Gastrocnemius medialis (tissue), 4 donors: ENCODE measurements at regions not wholly inside any gene's neighbourhood (a gene's known extent, or its start where the extent isn't known, plus 50 kb on each side); places are given as distances from the start of the nearest gene placed in this dataset.

ENCODE experiments used
- ATAC-seq, 2 donors: fragments of 150-250 bp; one replicate each; pipeline ENCODE4 v1.9.1; 2016
- DNase-seq, 2 donors: peaks; one replicate each; pipeline ENCODE4 v3.0.0-alpha.2; 2019
- H3K27ac ChIP-seq, 4 donors: fragments of 200-600 bp; sonication (generic); 1 replicate in 1 of 4; 2 replicates in 3 of 4; pipeline ENCODE4 v1.5.1; 2016 to 2018; ENCODE audit warnings: mild to moderate bottlenecking in 2 of 4, moderate library complexity in 1 of 4
- H3K27me3 ChIP-seq, 3 donors: fragments of 200-600 bp; sonication (generic) in 2 of 3; 1 replicate in 1 of 3; 2 replicates in 2 of 3; pipeline versions ENCODE4 v1.5.1 to v1.6.0; 2016 to 2019; ENCODE audit warnings: mild to moderate bottlenecking in 1 of 3, moderate library complexity in 1 of 3
- H3K36me3 ChIP-seq, 2 donors: fragments of 200-600 bp; sonication (generic) in 1 of 2; one replicate each; pipeline ENCODE4 v1.5.1; 2017 to 2018
- H3K4me1 ChIP-seq, 2 donors: fragments of 200-600 bp; sonication (generic) in 1 of 2; one replicate each; pipeline ENCODE4 v1.5.1; 2016 to 2017; ENCODE audit warnings: mild to moderate bottlenecking in 2 of 2
- H3K4me3 ChIP-seq, 4 donors: fragments of 200-600 bp; sonication (generic) in 3 of 4; 1 replicate in 1 of 4; 2 replicates in 3 of 4; pipeline ENCODE4 v1.5.1; 2016 to 2019; ENCODE audit warnings: mild to moderate bottlenecking in 2 of 4
- H3K9me3 ChIP-seq, 3 donors: fragments of 200-600 bp; sonication (generic) in 2 of 3; 1 replicate in 1 of 3; 2 replicates in 2 of 3; pipeline ENCODE4 v1.5.1; 2016 to 2019
- POLR2A ChIP-seq, 2 donors: fragments of 450-650 bp; IDR thresholded peaks; one replicate each; pipeline ENCODE4 v1.6.1; 2017; ENCODE audit warnings: antibody characterized with exemption in 2 of 2, mild to moderate bottlenecking in 2 of 2, moderate library complexity in 2 of 2
- in situ Hi-C, 4 donors: fragments of 200-750 bp; cut with MboI; loops; one replicate each; pipeline versions ENCODE4 v1.15.0 to v1.8.0; 2017; ENCODE audit warnings: low sequenced_read_pairs in 4 of 4
- intact Hi-C: fragments of 100-400 bp; cut with DNase I; formaldehyde crosslinking; loops from one replicate; pipeline ENCODE4 v1.15.1; 2023; ENCODE audit warnings: low total_unique reads
- TF ChIP-seq, protein P1 (sequence below), 5 experiments: fragments of 450-650 bp in 3 of 5; fragments of 200-600 bp in 2 of 5; sonication (generic) in 2 of 5; IDR thresholded peaks in 4 of 5; conservative IDR thresholded peaks in 1 of 5; 1 replicate in 4 of 5; 2 replicates in 1 of 5; pipeline ENCODE4 v1.5.1; 2016 to 2019; ENCODE audit warnings: antibody characterized with exemption in 5 of 5, mild to moderate bottlenecking in 3 of 5, moderate library complexity in 3 of 5

- intact Hi-C loops = no loop called here
- Histone ChIP-seq H3K9me3 (no peaks in the 10 kb centered on the region), H3K36me3 (no peaks in the 10 kb centered on the region), H3K4me3 (no peak overlapping the region), H3K27me3 (no peaks in the 10 kb centered on the region), H3K4me1 (no peaks in the 10 kb centered on the region), H3K27ac (no peak overlapping the region)
- in situ Hi-C loops = no loop called here
- TF ChIP-seq POLR2A (IDR thresholded peaks at IDR 0.05) = no peak
- TF ChIP-seq, protein P1, sequence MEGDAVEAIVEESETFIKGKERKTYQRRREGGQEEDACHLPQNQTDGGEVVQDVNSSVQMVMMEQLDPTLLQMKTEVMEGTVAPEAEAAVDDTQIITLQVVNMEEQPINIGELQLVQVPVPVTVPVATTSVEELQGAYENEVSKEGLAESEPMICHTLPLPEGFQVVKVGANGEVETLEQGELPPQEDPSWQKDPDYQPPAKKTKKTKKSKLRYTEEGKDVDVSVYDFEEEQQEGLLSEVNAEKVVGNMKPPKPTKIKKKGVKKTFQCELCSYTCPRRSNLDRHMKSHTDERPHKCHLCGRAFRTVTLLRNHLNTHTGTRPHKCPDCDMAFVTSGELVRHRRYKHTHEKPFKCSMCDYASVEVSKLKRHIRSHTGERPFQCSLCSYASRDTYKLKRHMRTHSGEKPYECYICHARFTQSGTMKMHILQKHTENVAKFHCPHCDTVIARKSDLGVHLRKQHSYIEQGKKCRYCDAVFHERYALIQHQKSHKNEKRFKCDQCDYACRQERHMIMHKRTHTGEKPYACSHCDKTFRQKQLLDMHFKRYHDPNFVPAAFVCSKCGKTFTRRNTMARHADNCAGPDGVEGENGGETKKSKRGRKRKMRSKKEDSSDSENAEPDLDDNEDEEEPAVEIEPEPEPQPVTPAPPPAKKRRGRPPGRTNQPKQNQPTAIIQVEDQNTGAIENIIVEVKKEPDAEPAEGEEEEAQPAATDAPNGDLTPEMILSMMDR (IDR thresholded peaks at IDR 0.05 in 4 of 5, conservative IDR thresholded peaks at IDR 0.05 in 1 of 5) = no peak
- DNase-seq = no peak
- no peak for ATAC-seq
Observed at GRCh38 chr2:9127316-9127715, 79.3 kb upstream of the ASAP2 start.

- in situ Hi-C loops = no loop called here
Observed at GRCh38 chr2:9126540-9126939, 80.1 kb upstream of the ASAP2 start.

GRCh38 chr2:9124231-9124741 is 82.3 kb upstream of the ASAP2 start:
- intact Hi-C loops (no loop called here), in situ Hi-C loops (no loop called here)
- no peaks in the 10 kb centered on the region for H3K9me3 ChIP-seq
- no peaks in the 10 kb centered on the region for H3K27me3 ChIP-seq
- H3K4me3 ChIP-seq = no peak overlapping the region
- H3K27ac ChIP-seq = no peak overlapping the region
- no peaks in the 10 kb centered on the region for H3K4me1 ChIP-seq
- no peak for TF ChIP-seq POLR2A (IDR thresholded peaks at IDR 0.05)
- TF ChIP-seq, protein P1 (IDR thresholded peaks at IDR 0.05 in 4 of 5, conservative IDR thresholded peaks at IDR 0.05 in 1 of 5) = no peak
- ATAC-seq = no peak
- H3K36me3 ChIP-seq = no peaks in the 10 kb centered on the region
- DNase-seq = no peak

More at GRCh38 chr2:9126540-9126939, 80.1 kb upstream of the ASAP2 start:
- Histone ChIP-seq H3K27ac (no peak overlapping the region), H3K27me3 (no peaks in the 10 kb centered on the region), H3K36me3 (no peaks in the 10 kb centered on the region), H3K4me3 (no peak overlapping the region), H3K4me1 (no peaks in the 10 kb centered on the region), H3K9me3 (no peaks in the 10 kb centered on the region)
- ATAC-seq (no peak), DNase-seq (no peak)
- intact Hi-C loops = no loop called here
- TF ChIP-seq, protein P1 (IDR thresholded peaks at IDR 0.05 in 4 of 5, conservative IDR thresholded peaks at IDR 0.05 in 1 of 5) = no peak
- no peak for TF ChIP-seq POLR2A (IDR thresholded peaks at IDR 0.05)

- Histone ChIP-seq H3K27me3 (no peaks in the 10 kb centered on the region), H3K4me1 (no peaks in the 10 kb centered on the region), H3K27ac (no peak overlapping the region), H3K9me3 (no peaks in the 10 kb centered on the region), H3K4me3 (no peak overlapping the region), H3K36me3 (no peaks in the 10 kb centered on the region)
- no peak for TF ChIP-seq POLR2A (IDR thresholded peaks at IDR 0.05)
- TF ChIP-seq, protein P1 (IDR thresholded peaks at IDR 0.05 in 4 of 5, conservative IDR thresholded peaks at IDR 0.05 in 1 of 5) = no peak
- intact Hi-C loops = no loop called here
- ATAC-seq (no peak), DNase-seq (no peak)
- in situ Hi-C loops = no loop called here
Observed at GRCh38 chr2:9123069-9123468, 83.5 kb upstream of the ASAP2 start.

DNA sequence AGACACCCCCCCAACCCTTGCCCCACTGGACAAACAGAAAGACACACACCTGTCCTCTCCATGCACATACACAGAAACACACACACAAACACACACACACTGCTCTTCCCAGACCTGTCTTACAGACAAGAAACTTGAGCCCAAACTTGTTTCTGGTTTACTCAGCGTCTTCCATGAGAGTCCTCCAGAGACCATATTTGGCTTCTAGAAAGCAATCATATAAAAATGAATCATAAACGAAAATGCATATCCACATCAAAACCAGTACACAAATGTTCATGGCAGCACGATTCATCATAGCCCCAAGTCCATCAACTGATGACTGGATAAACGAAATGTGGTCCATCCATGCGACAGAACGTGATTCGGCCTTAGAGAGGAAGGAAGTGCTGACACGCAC is 84.2 kb upstream of the ASAP2 start:
- no peak for ATAC-seq
- no peak overlapping the region for H3K27ac ChIP-seq
- H3K9me3 ChIP-seq = no peaks in the 10 kb centered on the region
- TF ChIP-seq, protein P1 (IDR thresholded peaks at IDR 0.05 in 4 of 5, conservative IDR thresholded peaks at IDR 0.05 in 1 of 5) = no peak
- no peak for TF ChIP-seq POLR2A (IDR thresholded peaks at IDR 0.05)
- H3K27me3 ChIP-seq = no peaks in the 10 kb centered on the region
- intact Hi-C loops (no loop called here), in situ Hi-C loops (no loop called here)
- no peaks in the 10 kb centered on the region for H3K4me1 ChIP-seq
- H3K36me3 ChIP-seq = no peaks in the 10 kb centered on the region
- no peak overlapping the region for H3K4me3 ChIP-seq
- DNase-seq = no peak
